ENCODE measurements at regions not wholly inside any gene's neighbourhood (a gene's known extent, or its start where the extent isn't known, plus 50 kb on each side); places are given as distances from the start of the nearest gene placed in this dataset.

- TF ChIP-seq EZH2phosphoT487 (IDR thresholded peaks at IDR 0.05; ENCODE audit: low read depth, severe bottlenecking, unreplicated experiment) (no peak), CTCF (IDR thresholded peaks at IDR 0.05; ENCODE audit: poor library complexity) (no peak), EZH2 (IDR thresholded peaks at IDR 0.05; ENCODE audit: borderline replicate concordance) (no peak)
These were observed 317.7 kb upstream of the TBX3 start for GRCh38 chr12:115001571-115002180.

GRCh38 chr12:115000038-115000437, 316.1 kb upstream of the TBX3 start:
- peaks cover 17% of the 10 kb centered on the region for H3K4me1 ChIP-seq (ENCODE audit: insufficient read depth)
- TF ChIP-seq EZH2 (IDR thresholded peaks at IDR 0.05; ENCODE audit: borderline replicate concordance) (no peak), EZH2phosphoT487 (IDR thresholded peaks at IDR 0.05; ENCODE audit: low read depth, severe bottlenecking, unreplicated experiment) (no peak), CTCF (IDR thresholded peaks at IDR 0.05; ENCODE audit: poor library complexity) (no peak)
- H3K27ac ChIP-seq, result peak overlapping the region; percentile 32
- H3K4me3 ChIP-seq, result no peak overlapping the region
- WGBS (ENCODE audit: low lambda C conversion rate, missing lambda C conversion rate), result 50% methylated on average over 4 of the region's 4 CpGs
- H3K27me3 ChIP-seq, result no peaks in the 10 kb centered on the region
- H3K9me3 ChIP-seq (ENCODE audit: low read depth), result no peaks in the 10 kb centered on the region
- no peaks in the 10 kb centered on the region for H3K36me3 ChIP-seq (replicated peaks; ENCODE audit: insufficient read depth, low read depth)
- H3K4me2 ChIP-seq, result no peak overlapping the region
- DNase-seq (ENCODE audit: low spot score), result peak; percentile 61
- no peaks in the 10 kb centered on the region for H4K20me1 ChIP-seq (ENCODE audit: insufficient read depth, poor library complexity, severe bottlenecking)
- H3K79me2 ChIP-seq, result no peaks in the 10 kb centered on the region
- H2AFZ ChIP-seq, result no peak overlapping the region
- H3K9me2 ChIP-seq (replicated peaks; ENCODE audit: insufficient read depth), result no peaks in the 10 kb centered on the region

More at GRCh38 chr12:115001571-115002180, 317.7 kb upstream of the TBX3 start:
- H3K79me2 ChIP-seq, result no peaks in the 10 kb centered on the region
- peaks cover 17% of the 10 kb centered on the region for H3K4me1 ChIP-seq (ENCODE audit: insufficient read depth)
- WGBS (ENCODE audit: low lambda C conversion rate, missing lambda C conversion rate), result 83% methylated on average over 9 of the region's 9 CpGs
- H3K27ac ChIP-seq, result no peak overlapping the region
- H4K20me1 ChIP-seq (ENCODE audit: insufficient read depth, poor library complexity, severe bottlenecking), result no peaks in the 10 kb centered on the region
- DNase-seq (ENCODE audit: low spot score), result no peak
- no peaks in the 10 kb centered on the region for H3K36me3 ChIP-seq (replicated peaks; ENCODE audit: insufficient read depth, low read depth)
- H3K9me3 ChIP-seq (ENCODE audit: low read depth), result no peaks in the 10 kb centered on the region
- H3K4me3 ChIP-seq, result no peak overlapping the region
- H3K4me2 ChIP-seq, result no peak overlapping the region
- no peak overlapping the region for H2AFZ ChIP-seq
- H3K9me2 ChIP-seq (replicated peaks; ENCODE audit: insufficient read depth), result no peaks in the 10 kb centered on the region
- H3K27me3 ChIP-seq, result no peaks in the 10 kb centered on the region

GRCh38 chr12:114998750-114999128, 314.8 kb upstream of the TBX3 start:
- H3K36me3 ChIP-seq (replicated peaks; ENCODE audit: insufficient read depth, low read depth), result no peaks in the 10 kb centered on the region
- H3K27ac ChIP-seq, result peak overlapping the region; percentile 32
- WGBS (ENCODE audit: low lambda C conversion rate, missing lambda C conversion rate), result 51% methylated on average over 3 of the region's 3 CpGs

More at GRCh38 chr12:114998750-114999128, 314.8 kb upstream of the TBX3 start:
- H3K9me2 ChIP-seq (replicated peaks; ENCODE audit: insufficient read depth), result no peaks in the 10 kb centered on the region
- H3K4me2 ChIP-seq, result no peak overlapping the region
- no peak overlapping the region for H2AFZ ChIP-seq
- no peaks in the 10 kb centered on the region for H3K9me3 ChIP-seq (ENCODE audit: low read depth)
- no peak for TF ChIP-seq EZH2 (IDR thresholded peaks at IDR 0.05; ENCODE audit: borderline replicate concordance)
- TF ChIP-seq EZH2phosphoT487 (IDR thresholded peaks at IDR 0.05; ENCODE audit: low read depth, severe bottlenecking, unreplicated experiment), result no peak
- TF ChIP-seq CTCF (IDR thresholded peaks at IDR 0.05; ENCODE audit: poor library complexity), result no peak
- peaks cover 25% of the 10 kb centered on the region for H3K4me1 ChIP-seq (ENCODE audit: insufficient read depth)
- H4K20me1 ChIP-seq (ENCODE audit: insufficient read depth, poor library complexity, severe bottlenecking), result no peaks in the 10 kb centered on the region
- no peaks in the 10 kb centered on the region for H3K27me3 ChIP-seq
- H3K79me2 ChIP-seq, result no peaks in the 10 kb centered on the region
- DNase-seq (ENCODE audit: low spot score), result no peak
- H3K4me3 ChIP-seq, result no peak overlapping the region

Measured in hepatocyte (in vitro differentiated cells).